OCI-LY3 (cell line): ENCODE measurements at regions not wholly inside any gene's neighbourhood (a gene's known extent, or its start where the extent isn't known, plus 50 kb on each side); places are given as distances from the start of the nearest gene placed in this dataset.

Experiments
- H2AFZ ChIP-seq: fragments of 200-600, 300-600 bp; shearing (Covaris generic); 2 replicates; pipeline ENCODE4 v1.6.0; 2014; ENCODE audit warnings: antibody characterized with exemption, low read depth, low read length
- H3K27ac ChIP-seq: fragments of 200-600, 300-600 bp; sonication (generic); 2 replicates; pipeline ENCODE4 v1.5.1; 2014; ENCODE audit warnings: mild to moderate bottlenecking, low read length, moderate library complexity, mixed read lengths
- H3K27me3 ChIP-seq: fragments of 200-600, 300-600 bp; sonication (generic); 2 replicates; pipeline ENCODE4 v1.6.1; 2014; ENCODE audit warnings: low read depth, low read length, mixed read lengths
- H3K36me3 ChIP-seq: fragments of 200-600, 300-600 bp; sonication (generic); replicated peaks from 2 replicates; pipeline ENCODE3; 2014; ENCODE audit warnings: low read depth, low read length, mixed read lengths
- H3K4me1 ChIP-seq: fragments of 300-600, 200-600 bp; sonication (generic); 2 replicates; pipeline ENCODE4 v1.6.1; 2014; ENCODE audit warnings: low read length, mixed read lengths
- H3K4me2 ChIP-seq: fragments of 200-600, 300-600 bp; sonication (generic); 2 replicates; pipeline ENCODE4 v1.6.1; 2014; ENCODE audit warnings: low read length, mixed read lengths
- H3K4me3 ChIP-seq: fragments of 300-600, 200-600 bp; sonication (generic); 2 replicates; pipeline ENCODE4 v1.5.1; 2014; ENCODE audit warnings: antibody characterized with exemption, mild to moderate bottlenecking, low read length, moderate library complexity
- H3K79me2 ChIP-seq: fragments of 300-600, 200-600 bp; shearing (Covaris generic); 2 replicates; pipeline ENCODE4 v1.6.1; 2014; ENCODE audit warnings: mild to moderate bottlenecking, low read length, mixed read lengths
- H3K9ac ChIP-seq: fragments of 300-600, 200-600 bp; shearing (Covaris generic); 2 replicates; pipeline ENCODE4 v1.6.0; 2014; ENCODE audit warnings: mild to moderate bottlenecking, low read length, moderate library complexity
- H3K9me3 ChIP-seq: fragments of 200-600, 300-600 bp; shearing (Covaris generic); 2 replicates; pipeline ENCODE4 v1.6.1; 2014; ENCODE audit warnings: low read length, mixed read lengths; ENCODE audit not compliant: insufficient read depth
- H4K20me1 ChIP-seq: fragments of 200-600, 300-600 bp; sonication (generic); 2 replicates; pipeline ENCODE4 v1.6.1; 2016; ENCODE audit warnings: low read length, mixed read lengths; ENCODE audit not compliant: insufficient read depth
- EZH2phosphoT487 ChIP-seq: fragments of 200-600 bp; shearing (Covaris generic); IDR thresholded peaks from 2 replicates; pipeline ENCODE4 v1.6.1; 2018; ENCODE audit warnings: antibody characterized with exemption, mixed run types, low read depth
- TF ChIP-seq, protein P1 (sequence below): fragments of 200-600, 300-600 bp; sonication (generic); IDR thresholded peaks from 2 replicates; pipeline ENCODE4 v1.5.1; 2014; ENCODE audit warnings: antibody characterized with exemption, low read length, low read depth

GRCh38 chr4:62161446-62161845 is 961.3 kb downstream of the ADGRL3 start:
- Histone ChIP-seq H3K9me3 (no peaks in the 10 kb centered on the region), H4K20me1 (no peaks in the 10 kb centered on the region), H3K27me3 (no peaks in the 10 kb centered on the region), H3K9ac (no peak overlapping the region), H2AFZ (no peak overlapping the region), H3K36me3 (no peaks in the 10 kb centered on the region), H3K4me3 (no peak overlapping the region), H3K27ac (no peak overlapping the region), H3K4me1 (no peaks in the 10 kb centered on the region), H3K4me2 (no peak overlapping the region), H3K79me2 (no peaks in the 10 kb centered on the region)
- TF ChIP-seq, protein P1, sequence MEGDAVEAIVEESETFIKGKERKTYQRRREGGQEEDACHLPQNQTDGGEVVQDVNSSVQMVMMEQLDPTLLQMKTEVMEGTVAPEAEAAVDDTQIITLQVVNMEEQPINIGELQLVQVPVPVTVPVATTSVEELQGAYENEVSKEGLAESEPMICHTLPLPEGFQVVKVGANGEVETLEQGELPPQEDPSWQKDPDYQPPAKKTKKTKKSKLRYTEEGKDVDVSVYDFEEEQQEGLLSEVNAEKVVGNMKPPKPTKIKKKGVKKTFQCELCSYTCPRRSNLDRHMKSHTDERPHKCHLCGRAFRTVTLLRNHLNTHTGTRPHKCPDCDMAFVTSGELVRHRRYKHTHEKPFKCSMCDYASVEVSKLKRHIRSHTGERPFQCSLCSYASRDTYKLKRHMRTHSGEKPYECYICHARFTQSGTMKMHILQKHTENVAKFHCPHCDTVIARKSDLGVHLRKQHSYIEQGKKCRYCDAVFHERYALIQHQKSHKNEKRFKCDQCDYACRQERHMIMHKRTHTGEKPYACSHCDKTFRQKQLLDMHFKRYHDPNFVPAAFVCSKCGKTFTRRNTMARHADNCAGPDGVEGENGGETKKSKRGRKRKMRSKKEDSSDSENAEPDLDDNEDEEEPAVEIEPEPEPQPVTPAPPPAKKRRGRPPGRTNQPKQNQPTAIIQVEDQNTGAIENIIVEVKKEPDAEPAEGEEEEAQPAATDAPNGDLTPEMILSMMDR: no peak
- no peak for TF ChIP-seq EZH2phosphoT487

- Histone ChIP-seq H3K4me3 (no peak overlapping the region), H3K79me2 (no peaks in the 10 kb centered on the region), H3K9ac (no peak overlapping the region), H3K9me3 (no peaks in the 10 kb centered on the region), H3K4me1 (no peaks in the 10 kb centered on the region), H3K27me3 (no peaks in the 10 kb centered on the region), H4K20me1 (no peaks in the 10 kb centered on the region), H3K36me3 (no peaks in the 10 kb centered on the region), H3K27ac (no peak overlapping the region), H2AFZ (no peak overlapping the region), H3K4me2 (no peak overlapping the region)
- no peak for TF ChIP-seq EZH2phosphoT487
- TF ChIP-seq, protein P1: no peak
Measured at GRCh38 chr4:62159876-62160275, 959.8 kb downstream of the ADGRL3 start.

GRCh38 chr4:62159306-62159705 is 959.2 kb downstream of the ADGRL3 start:
- no peaks in the 10 kb centered on the region for H4K20me1 ChIP-seq
- no peak overlapping the region for H3K9ac ChIP-seq
- H3K79me2 ChIP-seq: no peaks in the 10 kb centered on the region
- H3K27ac ChIP-seq: no peak overlapping the region
- H2AFZ ChIP-seq: no peak overlapping the region
- H3K9me3 ChIP-seq: no peaks in the 10 kb centered on the region
- no peaks in the 10 kb centered on the region for H3K27me3 ChIP-seq
- TF ChIP-seq, protein P1: no peak
- no peak for TF ChIP-seq EZH2phosphoT487
- H3K4me3 ChIP-seq: no peak overlapping the region
- no peaks in the 10 kb centered on the region for H3K4me1 ChIP-seq
- no peaks in the 10 kb centered on the region for H3K36me3 ChIP-seq
- no peak overlapping the region for H3K4me2 ChIP-seq

GRCh38 chr4:62156205-62156604 is 956.1 kb downstream of the ADGRL3 start:
- Histone ChIP-seq H3K79me2 (no peaks in the 10 kb centered on the region), H3K9me3 (no peaks in the 10 kb centered on the region)
- TF ChIP-seq EZH2phosphoT487: no peak
- TF ChIP-seq, protein P1: no peak

More at GRCh38 chr4:62156205-62156604, 956.1 kb downstream of the ADGRL3 start:
- H3K27ac ChIP-seq: no peak overlapping the region
- H4K20me1 ChIP-seq: no peaks in the 10 kb centered on the region
- H3K4me1 ChIP-seq: no peaks in the 10 kb centered on the region
- H3K4me2 ChIP-seq: no peak overlapping the region
- no peak overlapping the region for H3K9ac ChIP-seq
- H3K36me3 ChIP-seq: no peaks in the 10 kb centered on the region
- H2AFZ ChIP-seq: no peak overlapping the region
- no peak overlapping the region for H3K4me3 ChIP-seq
- H3K27me3 ChIP-seq: no peaks in the 10 kb centered on the region
